Activated T-helper 2 cell treated with anti-CD3 and anti-CD28 coated beads, Interferon-gamma antibody, Interleukin-2, Interleukin-4, amounts not matched to agents 10 μg/mL and 5 μg/mL and 100 μg/mL, durations not matched to agents 14 hours and 24 hours and 36 hours (primary cell): ENCODE measurements at regions not wholly inside any gene's neighbourhood (a gene's known extent, or its start where the extent isn't known, plus 50 kb on each side); places are given as distances from the start of the nearest gene placed in this dataset.

ENCODE experiments used
- DNase-seq: peaks from one replicate; pipeline ENCODE4 v3.0.0; 2021; ENCODE audit warnings: low spot score
- H3K27ac Mint-ChIP-seq: one replicate; pipeline ENCODE4 v1.8.0; 2021; ENCODE audit warnings: mixed read lengths
- H3K27me3 Mint-ChIP-seq: one replicate; pipeline ENCODE4 v1.8.0; 2021; ENCODE audit warnings: low read depth, mixed read lengths
- H3K36me3 Mint-ChIP-seq: one replicate; pipeline ENCODE4 v1.8.0; 2021; ENCODE audit warnings: low read depth, mixed read lengths
- H3K4me1 Mint-ChIP-seq: one replicate; pipeline ENCODE4 v1.8.0; 2021; ENCODE audit warnings: low read depth, mixed read lengths
- H3K4me3 Mint-ChIP-seq: one replicate; pipeline ENCODE4 v1.8.0; 2021; ENCODE audit warnings: low read depth, mild to moderate bottlenecking, moderate library complexity, mixed read lengths
- H3K9me3 Mint-ChIP-seq: one replicate; pipeline ENCODE4 v1.8.0; 2021; ENCODE audit warnings: mixed read lengths
- intact Hi-C: fragments of 100-400 bp; cut with micrococcal nuclease; formaldehyde crosslinking; loops from one replicate; pipeline ENCODE4 v1.15.1; 2023

- no peak for DNase-seq
- intact Hi-C loops: no loop called here
- Mint-ChIP-seq H3K9me3 (peaks cover 5% of the 10 kb centered on the region), H3K4me3 (no peak overlapping the region), H3K4me1 (peaks cover 23% of the 10 kb centered on the region), H3K36me3 (peaks cover 3% of the 10 kb centered on the region), H3K27me3 (no peaks in the 10 kb centered on the region), H3K27ac (no peak overlapping the region)
These were observed 188.7 kb downstream of the PIK3R1 start for GRCh38 chr5:68404246-68404645.

- intact Hi-C loops: no loop called here
- Mint-ChIP-seq H3K4me1 (peaks cover 23% of the 10 kb centered on the region), H3K36me3 (peaks cover 3% of the 10 kb centered on the region), H3K9me3 (peaks cover 5% of the 10 kb centered on the region), H3K4me3 (no peak overlapping the region), H3K27me3 (no peaks in the 10 kb centered on the region), H3K27ac (no peak overlapping the region)
- DNase-seq: no peak
These were observed 189.6 kb downstream of the PIK3R1 start for GRCh38 chr5:68405026-68405684.

- intact Hi-C loops: loop anchor here (1.0 kb wide), 1 partner anchor 17 kb away; no protein-coding TSS in a partner anchor
- DNase-seq: no peak
- H3K27me3 Mint-ChIP-seq: peaks cover 2% of the 10 kb centered on the region
- H3K4me3 Mint-ChIP-seq: peak overlapping the region; percentile 35
- H3K4me1 Mint-ChIP-seq: peaks cover 25% of the 10 kb centered on the region
- H3K27ac Mint-ChIP-seq: peak overlapping the region; percentile 66
- H3K9me3 Mint-ChIP-seq: peaks cover 5% of the 10 kb centered on the region
- H3K36me3 Mint-ChIP-seq: peaks cover 3% of the 10 kb centered on the region
These were observed 190.5 kb downstream of the PIK3R1 start for GRCh38 chr5:68405784-68406743.

GRCh38 chr5:68406767-68407241 lies 191.2 kb downstream of the PIK3R1 start:
- H3K27ac Mint-ChIP-seq: peak overlapping the region; percentile 72
- intact Hi-C loops: loop anchor here (1.0 kb wide), 2 partner anchors 16 to 26 kb away; no protein-coding TSS in a partner anchor
- DNase-seq: no peak

GRCh38 chr5:68407311-68408239 lies 192.0 kb downstream of the PIK3R1 start:
- intact Hi-C loops: loop anchor here (1.0 kb wide), 1 partner anchor 26 kb away; no protein-coding TSS in a partner anchor

More at GRCh38 chr5:68406767-68407241, 191.2 kb downstream of the PIK3R1 start:
- H3K27me3 Mint-ChIP-seq: peaks cover 2% of the 10 kb centered on the region
- peak overlapping the region; percentile 35 for H3K4me3 Mint-ChIP-seq
- H3K9me3 Mint-ChIP-seq: no peaks in the 10 kb centered on the region
- peaks cover 25% of the 10 kb centered on the region for H3K4me1 Mint-ChIP-seq
- H3K36me3 Mint-ChIP-seq: no peaks in the 10 kb centered on the region

GRCh38 chr5:68408345-68408871 lies 192.9 kb downstream of the PIK3R1 start:
- intact Hi-C loops: no loop called here

More at GRCh38 chr5:68407311-68408239, 192.0 kb downstream of the PIK3R1 start:
- no peaks in the 10 kb centered on the region for H3K9me3 Mint-ChIP-seq
- H3K27ac Mint-ChIP-seq: peak overlapping the region; percentile 72
- no peak overlapping the region for H3K4me3 Mint-ChIP-seq
- no peaks in the 10 kb centered on the region for H3K36me3 Mint-ChIP-seq
- H3K4me1 Mint-ChIP-seq: peaks cover 25% of the 10 kb centered on the region
- H3K27me3 Mint-ChIP-seq: peaks cover 2% of the 10 kb centered on the region
- DNase-seq: no peak

GRCh38 chr5:68409259-68409658 lies 193.7 kb downstream of the PIK3R1 start:
- Mint-ChIP-seq H3K4me3 (no peak overlapping the region), H3K27ac (no peak overlapping the region), H3K27me3 (peaks cover 7% of the 10 kb centered on the region), H3K4me1 (peaks cover 25% of the 10 kb centered on the region), H3K9me3 (peaks cover 3% of the 10 kb centered on the region), H3K36me3 (no peaks in the 10 kb centered on the region)
- no peak for DNase-seq
- intact Hi-C loops: no loop called here

More at GRCh38 chr5:68408345-68408871, 192.9 kb downstream of the PIK3R1 start:
- H3K36me3 Mint-ChIP-seq: no peaks in the 10 kb centered on the region
- peaks cover 7% of the 10 kb centered on the region for H3K27me3 Mint-ChIP-seq
- no peak overlapping the region for H3K27ac Mint-ChIP-seq
- H3K4me1 Mint-ChIP-seq: peaks cover 25% of the 10 kb centered on the region
- DNase-seq: no peak
- H3K9me3 Mint-ChIP-seq: peaks cover 3% of the 10 kb centered on the region
- H3K4me3 Mint-ChIP-seq: no peak overlapping the region

GRCh38 chr5:68411161-68411560 lies 195.6 kb downstream of the PIK3R1 start:
- Mint-ChIP-seq H3K9me3 (peaks cover 3% of the 10 kb centered on the region), H3K36me3 (no peaks in the 10 kb centered on the region), H3K27me3 (peaks cover 7% of the 10 kb centered on the region), H3K4me3 (no peak overlapping the region), H3K4me1 (peaks cover 28% of the 10 kb centered on the region), H3K27ac (no peak overlapping the region)
- intact Hi-C loops: no loop called here
- no peak for DNase-seq

GRCh38 chr5:68415177-68416085 lies 199.9 kb downstream of the PIK3R1 start:
- no peak overlapping the region for H3K27ac Mint-ChIP-seq
- no peaks in the 10 kb centered on the region for H3K36me3 Mint-ChIP-seq
- no peak overlapping the region for H3K4me3 Mint-ChIP-seq
- H3K4me1 Mint-ChIP-seq: peaks cover 20% of the 10 kb centered on the region
- peaks cover 19% of the 10 kb centered on the region for H3K27me3 Mint-ChIP-seq
- H3K9me3 Mint-ChIP-seq: peaks cover 3% of the 10 kb centered on the region
- intact Hi-C loops: no loop called here
- no peak for DNase-seq

GRCh38 chr5:68416714-68417113 lies 201.2 kb downstream of the PIK3R1 start:
- no peaks in the 10 kb centered on the region for H3K36me3 Mint-ChIP-seq
- peaks cover 24% of the 10 kb centered on the region for H3K27me3 Mint-ChIP-seq
- intact Hi-C loops: no loop called here
- H3K27ac Mint-ChIP-seq: no peak overlapping the region
- no peak overlapping the region for H3K4me3 Mint-ChIP-seq
- no peak for DNase-seq
- peaks cover 3% of the 10 kb centered on the region for H3K9me3 Mint-ChIP-seq
- H3K4me1 Mint-ChIP-seq: peaks cover 26% of the 10 kb centered on the region

GRCh38 chr5:68418201-68418600 lies 202.6 kb downstream of the PIK3R1 start:
- no peak for DNase-seq
- intact Hi-C loops: no loop called here
- peaks cover 22% of the 10 kb centered on the region for H3K27me3 Mint-ChIP-seq
- no peaks in the 10 kb centered on the region for H3K9me3 Mint-ChIP-seq
- peaks cover 38% of the 10 kb centered on the region for H3K4me1 Mint-ChIP-seq
- no peak overlapping the region for H3K4me3 Mint-ChIP-seq
- H3K27ac Mint-ChIP-seq: no peak overlapping the region
- H3K36me3 Mint-ChIP-seq: no peaks in the 10 kb centered on the region
